SK-N-SH (cell line): ENCODE measurements at regions not wholly inside any gene's neighbourhood (a gene's known extent, or its start where the extent isn't known, plus 50 kb on each side); places are given as distances from the start of the nearest gene placed in this dataset.

Experiments used
- CTCF ChIA-PET: fragments of 300-600, 350-600 bp; formaldehyde crosslinking; extraction: SDS; loops from one replicate; lab custom pipeline; 2021; lab: Yijun Ruan, JAX
- POLR2A ChIA-PET: fragments of 350-600 bp; sonication (Branson Sonifier 250); formaldehyde crosslinking; extraction: SDS; loops from one replicate; lab custom pipeline; 2020; ENCODE audit warnings: antibody characterized with exemption, inconsistent platforms; lab: Yijun Ruan, JAX
- DNase-seq: peaks from one replicate; pipeline ENCODE4 v3.0.0; 2012
- H2AFZ ChIP-seq: fragments of 200-600 bp; sonication (generic); 2 replicates; pipeline ENCODE4 v1.8.1; 2016; ENCODE audit warnings: antibody characterized with exemption, mild to moderate bottlenecking, low read depth
- H3F3A ChIP-seq: fragments of 200-600 bp; sonication (generic); replicated peaks from 2 replicates; pipeline ENCODE3; 2016; ENCODE audit warnings: antibody characterized with exemption, mild to moderate bottlenecking; ENCODE audit not compliant: insufficient read depth
- H3K27ac ChIP-seq, 2 experiments: fragments of 200-500 bp in 1 of 2; fragments of 200-600 bp in 1 of 2; sonication (Bioruptor generic) in 1 of 2; sonication (generic), shearing (Covaris generic) in 1 of 2; 2 replicates each; pipeline versions ENCODE4 v1.5.1 to v1.6.1; 2014 to 2016; ENCODE audit warnings: low read depth in 2 of 2, inconsistent platforms in 1 of 2, low read length in 1 of 2, mild to moderate bottlenecking in 1 of 2, mixed read lengths in 1 of 2
- H3K27me3 ChIP-seq: fragments of 200-600 bp; sonication (generic), shearing (Covaris generic); 2 replicates; pipeline ENCODE4 v1.6.1; 2016; ENCODE audit warnings: mixed run types; ENCODE audit not compliant: insufficient read depth
- H3K36me3 ChIP-seq, 2 experiments: fragments of 200-500 bp in 1 of 2; fragments of 200-600 bp in 1 of 2; sonication (Bioruptor generic) in 1 of 2; sonication (generic) in 1 of 2; replicated peaks in 1 of 2; 2 replicates each; pipeline versions ENCODE3 to v1.5.1; 2014 to 2016; ENCODE audit warnings: low read length in 1 of 2, mild to moderate bottlenecking in 1 of 2; ENCODE audit not compliant: insufficient read depth in 2 of 2, control insufficient read depth in 1 of 2
- H3K4me1 ChIP-seq, 2 experiments: fragments of 200-500 bp in 1 of 2; fragments of 200-600 bp in 1 of 2; sonication (Bioruptor generic) in 1 of 2; sonication (generic), shearing (Covaris generic) in 1 of 2; 2 replicates each; pipeline versions ENCODE4 v1.5.1 to v1.6.1; 2014 to 2016; ENCODE audit warnings: low read depth in 1 of 2, low read length in 1 of 2, mixed run types in 1 of 2; ENCODE audit not compliant: insufficient read depth in 2 of 2, control insufficient read depth in 1 of 2
- H3K4me2 ChIP-seq: fragments of 200-600 bp; sonication (generic), shearing (Covaris generic); 2 replicates; pipeline ENCODE4 v1.6.1; 2017; ENCODE audit warnings: mixed run types
- H3K4me3 ChIP-seq, 2 experiments: fragments of 200-500 bp in 1 of 2; fragments of 200-600 bp in 1 of 2; sonication (Bioruptor generic) in 1 of 2; sonication (generic), shearing (Covaris generic) in 1 of 2; 2 replicates each; pipeline versions ENCODE4 v1.5.1 to v1.8.1; 2014 to 2016; ENCODE audit warnings: low read depth in 2 of 2, inconsistent platforms in 1 of 2, low read length in 1 of 2, mild to moderate bottlenecking in 1 of 2, mixed read lengths in 1 of 2, moderate library complexity in 1 of 2
- H3K79me2 ChIP-seq: fragments of 200-600 bp; sonication (generic); 2 replicates; pipeline ENCODE4 v1.8.1; 2017; ENCODE audit warnings: mild to moderate bottlenecking; ENCODE audit not compliant: insufficient read depth
- H3K9ac ChIP-seq: fragments of 200-600 bp; sonication (generic); 2 replicates; pipeline ENCODE4 v1.6.1; 2017; ENCODE audit warnings: mixed run types
- H3K9me2 ChIP-seq: fragments of 200-600 bp; sonication (generic); 2 replicates; pipeline ENCODE4 v1.6.1; 2017; ENCODE audit warnings: mixed run types
- H3K9me3 ChIP-seq: fragments of 200-600 bp; sonication (generic); 2 replicates; pipeline ENCODE4 v1.6.1; 2017; ENCODE audit warnings: mixed run types, mild to moderate bottlenecking, moderate library complexity
- H4K20me1 ChIP-seq: fragments of 200-600 bp; sonication (generic); 2 replicates; pipeline ENCODE4 v1.6.1; 2017; ENCODE audit warnings: mild to moderate bottlenecking, mixed run types; ENCODE audit not compliant: insufficient read depth
- CHD2 ChIP-seq: fragments of 150-350 bp; IDR thresholded peaks from 2 replicates; pipeline ENCODE4 v1.6.1; 2018; ENCODE audit warnings: low read length; ENCODE audit not compliant: partially characterized antibody
- EP300 ChIP-seq, 2 experiments: IDR thresholded peaks; 2 replicates each; pipeline versions ENCODE4 v1.4.0 to v1.6.1; 2012; ENCODE audit warnings: borderline replicate concordance in 1 of 2, low read depth in 1 of 2, low read length in 1 of 2
- EZH2phosphoT487 ChIP-seq: fragments of 200-600 bp; sonication (generic); IDR thresholded peaks from 2 replicates; pipeline ENCODE4 v1.6.1; 2017; ENCODE audit warnings: low read depth, mixed run types, mild to moderate bottlenecking, antibody characterized with exemption, moderate library complexity, borderline replicate concordance
- FOSL2 ChIP-seq: IDR thresholded peaks from 2 replicates; pipeline ENCODE4 v1.4.0; 2012; ENCODE audit warnings: low read depth, mild to moderate bottlenecking, moderate library complexity, borderline replicate concordance
- FOXJ3 ChIP-seq: sonication (generic); formaldehyde crosslinking; IDR thresholded peaks from 2 replicates; pipeline ENCODE4 v1.5.1; 2020; ENCODE audit warnings: mild to moderate bottlenecking, missing genetic modification reagents
- GABPA ChIP-seq: IDR thresholded peaks from 2 replicates; pipeline ENCODE4 v1.4.0; 2012; ENCODE audit warnings: low read depth, mild to moderate bottlenecking
- GATA2 ChIP-seq: sonication (generic); formaldehyde crosslinking; IDR thresholded peaks from 2 replicates; pipeline ENCODE4 v1.5.0; 2020; ENCODE audit warnings: mild to moderate bottlenecking, missing genetic modification reagents
- IRF3 ChIP-seq: fragments of 150-350 bp; IDR thresholded peaks from 2 replicates; pipeline ENCODE4 v1.6.1; 2016; ENCODE audit warnings: mild to moderate bottlenecking, low read depth, low read length
- MAX ChIP-seq: IDR thresholded peaks from 2 replicates; pipeline ENCODE4 v1.4.0; 2012; ENCODE audit warnings: low read depth
- MEF2A ChIP-seq: IDR thresholded peaks from 2 replicates; pipeline ENCODE4 v1.4.0; 2012; ENCODE audit warnings: low read depth, borderline replicate concordance
- NFIC ChIP-seq: IDR thresholded peaks from 2 replicates; pipeline ENCODE4 v1.4.0; 2012; ENCODE audit warnings: borderline replicate concordance
- PBX3 ChIP-seq: IDR thresholded peaks from 2 replicates; pipeline ENCODE4; 2012
- RAD21 ChIP-seq: IDR thresholded peaks from 2 replicates; pipeline ENCODE4 v1.6.1; 2012; ENCODE audit warnings: mild to moderate bottlenecking, low read length
- RCOR1 ChIP-seq: fragments of 150-350 bp; IDR thresholded peaks from 2 replicates; pipeline ENCODE4 v1.6.1; 2017; ENCODE audit warnings: antibody characterized with exemption, low read length
- SMC3 ChIP-seq: IDR thresholded peaks from 2 replicates; pipeline ENCODE4 v1.6.1; 2012; ENCODE audit warnings: low read depth, low read length, improper control_type of control experiment
- TAF1 ChIP-seq: IDR thresholded peaks from 2 replicates; pipeline ENCODE4 v1.6.1; 2012; ENCODE audit warnings: low read depth, mild to moderate bottlenecking, low read length, moderate library complexity, borderline replicate concordance
- TCF12 ChIP-seq: IDR thresholded peaks from 2 replicates; pipeline ENCODE4 v1.4.0; 2012
- USF1 ChIP-seq: IDR thresholded peaks from 2 replicates; pipeline ENCODE4 v1.4.0; 2012; ENCODE audit warnings: low read depth, borderline replicate concordance
- YY1 ChIP-seq: IDR thresholded peaks from 2 replicates; pipeline ENCODE4 v1.4.0; 2012; ENCODE audit warnings: low read depth, mild to moderate bottlenecking
- WGBS: methylation state at CpG from one replicate; pipeline ENCODE4 v1.1.6; 2017; ENCODE audit warnings: low lambda C conversion rate; 5-methylcytosine and 5-hydroxymethylcytosine counted together
- TF ChIP-seq, protein P1 (sequence below): IDR thresholded peaks from 2 replicates; pipeline ENCODE4 v1.4.0; 2012; ENCODE audit warnings: low read depth, borderline replicate concordance
- TF ChIP-seq, protein P2 (sequence below): fragments of 150-350 bp; IDR thresholded peaks from 2 replicates; pipeline ENCODE4 v1.6.1; 2017; ENCODE audit warnings: antibody characterized with exemption, low read length, low read depth, borderline replicate concordance

DNA sequence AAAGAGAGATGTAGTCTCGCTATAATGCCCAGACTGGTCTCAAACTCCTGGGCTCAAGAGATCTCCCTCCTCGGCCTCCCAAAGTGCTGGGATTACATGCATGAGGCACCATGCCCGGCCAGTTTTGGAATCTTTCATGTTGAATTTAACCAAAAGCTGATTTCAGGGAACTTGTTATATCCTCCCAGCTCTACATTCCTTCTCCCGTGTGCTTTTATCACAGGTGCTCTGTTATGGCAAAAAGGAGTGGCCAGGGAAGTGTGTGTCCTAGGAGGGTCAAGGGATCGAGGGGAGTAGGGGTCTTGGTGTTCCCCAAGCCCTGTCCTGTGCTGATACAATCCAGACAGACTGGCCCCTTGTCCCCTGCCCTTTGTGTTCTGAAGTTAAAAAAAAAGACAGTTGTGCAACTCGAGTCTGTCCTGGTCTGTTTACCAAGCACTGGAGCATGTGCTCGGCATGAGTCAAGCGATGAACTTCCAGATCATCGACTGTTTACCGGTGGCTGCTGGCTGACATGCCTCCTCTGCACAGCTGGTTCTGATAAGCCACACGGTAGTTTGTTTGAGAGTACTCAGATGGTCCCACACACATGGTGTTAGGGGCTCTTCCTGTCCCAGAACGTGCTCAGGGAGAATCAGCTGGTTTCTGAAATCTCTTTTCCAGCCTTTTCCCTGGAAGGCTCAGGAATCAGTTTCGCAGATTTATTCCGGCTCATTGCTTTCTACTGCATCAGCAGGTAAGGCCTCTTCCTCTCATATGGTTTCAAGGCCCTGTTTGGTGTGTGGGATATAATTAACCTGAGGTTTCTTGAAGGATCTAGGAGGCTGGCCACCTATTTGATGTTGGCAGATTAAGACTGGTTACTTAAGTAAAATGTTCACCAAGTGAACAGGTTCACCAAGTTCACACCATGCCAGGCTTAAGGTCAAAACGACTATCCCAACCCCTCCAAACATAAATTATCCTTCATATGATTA lies 52.6 kb upstream of the NAA20 start:
- H3K27ac ChIP-seq, result no peak overlapping the region; a peak in 1 of 4 replicates
- no peak overlapping the region for H2AFZ ChIP-seq
- no peak overlapping the region for H3K4me2 ChIP-seq
- no peak overlapping the region for H3K4me3 ChIP-seq
- H3K27me3 ChIP-seq, result no peaks in the 10 kb centered on the region
- no peak for DNase-seq
- TF ChIP-seq MEF2A, result no peak
- no peak for TF ChIP-seq USF1
- no peak for TF ChIP-seq CHD2
- TF ChIP-seq YY1, result no peak
- peak; percentile 52; the same call in 1 of the 2 replicates for TF ChIP-seq FOSL2
- TF ChIP-seq GABPA, result no peak
- 0 out of 2 replicates have a peak, but pooled peaks have one; percentile 4 for TF ChIP-seq NFIC
- TF ChIP-seq GATA2 (CRISPR knock-in tag), result no peak
- no peak for TF ChIP-seq EP300 (IDR thresholded peaks at IDR 0.05; ENCODE audit: borderline replicate concordance in 1 of 2, low read depth in 1 of 2, low read length in 1 of 2)
- TF ChIP-seq, protein P1, sequence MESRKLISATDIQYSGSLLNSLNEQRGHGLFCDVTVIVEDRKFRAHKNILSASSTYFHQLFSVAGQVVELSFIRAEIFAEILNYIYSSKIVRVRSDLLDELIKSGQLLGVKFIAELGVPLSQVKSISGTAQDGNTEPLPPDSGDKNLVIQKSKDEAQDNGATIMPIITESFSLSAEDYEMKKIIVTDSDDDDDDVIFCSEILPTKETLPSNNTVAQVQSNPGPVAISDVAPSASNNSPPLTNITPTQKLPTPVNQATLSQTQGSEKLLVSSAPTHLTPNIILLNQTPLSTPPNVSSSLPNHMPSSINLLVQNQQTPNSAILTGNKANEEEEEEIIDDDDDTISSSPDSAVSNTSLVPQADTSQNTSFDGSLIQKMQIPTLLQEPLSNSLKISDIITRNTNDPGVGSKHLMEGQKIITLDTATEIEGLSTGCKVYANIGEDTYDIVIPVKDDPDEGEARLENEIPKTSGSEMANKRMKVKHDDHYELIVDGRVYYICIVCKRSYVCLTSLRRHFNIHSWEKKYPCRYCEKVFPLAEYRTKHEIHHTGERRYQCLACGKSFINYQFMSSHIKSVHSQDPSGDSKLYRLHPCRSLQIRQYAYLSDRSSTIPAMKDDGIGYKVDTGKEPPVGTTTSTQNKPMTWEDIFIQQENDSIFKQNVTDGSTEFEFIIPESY, result no peak
- TF ChIP-seq FOXJ3 (CRISPR knock-in tag), result no peak
- TF ChIP-seq IRF3, result no peak
- no peak for TF ChIP-seq RCOR1
- no peak for TF ChIP-seq PBX3
- no peak for TF ChIP-seq SMC3
- peak; percentile 92 for TF ChIP-seq TCF12
- no peak for TF ChIP-seq RAD21
- peak; percentile 98 for TF ChIP-seq MAX
- TF ChIP-seq TAF1, result no peak
- TF ChIP-seq, protein P2, sequence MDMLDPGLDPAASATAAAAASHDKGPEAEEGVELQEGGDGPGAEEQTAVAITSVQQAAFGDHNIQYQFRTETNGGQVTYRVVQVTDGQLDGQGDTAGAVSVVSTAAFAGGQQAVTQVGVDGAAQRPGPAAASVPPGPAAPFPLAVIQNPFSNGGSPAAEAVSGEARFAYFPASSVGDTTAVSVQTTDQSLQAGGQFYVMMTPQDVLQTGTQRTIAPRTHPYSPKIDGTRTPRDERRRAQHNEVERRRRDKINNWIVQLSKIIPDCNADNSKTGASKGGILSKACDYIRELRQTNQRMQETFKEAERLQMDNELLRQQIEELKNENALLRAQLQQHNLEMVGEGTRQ, result no peak
- no peak for TF ChIP-seq EZH2phosphoT487
- no peaks in the 10 kb centered on the region for H4K20me1 ChIP-seq
- H3K9me3 ChIP-seq, result no peaks in the 10 kb centered on the region
- WGBS, result 54% methylated on average over 15 of the region's 15 CpGs
- H3K36me3 ChIP-seq, result peaks cover 0 to 8% of the 10 kb centered on the region in 2 experiments
- H3F3A ChIP-seq, result no peaks in the 10 kb centered on the region
- H3K9ac ChIP-seq, result no peak overlapping the region
- H3K79me2 ChIP-seq, result no peaks in the 10 kb centered on the region
- POLR2A ChIA-PET, result no interaction called here
- CTCF ChIA-PET, result interaction anchor here (0.6 kb wide), 1 partner anchor 26 kb away, joined by 4 read pairs; no protein-coding TSS in a partner anchor
- peaks cover 0 to 14% of the 10 kb centered on the region in 2 experiments; a peak in 1 of 4 replicates for H3K4me1 ChIP-seq
- H3K9me2 ChIP-seq, result no peaks in the 10 kb centered on the region
